NK-92 (cell line): ENCODE measurements at regions not wholly inside any gene's neighbourhood (a gene's known extent, or its start where the extent isn't known, plus 50 kb on each side); places are given as distances from the start of the nearest gene placed in this dataset.
"Not testable (repeated sequence)": the region's sequence is repeated elsewhere in the genome, so short reads cannot be mapped to it uniquely, and the experiment has no call there.

Experiments
- DNase-seq: peaks from one replicate; lab custom pipeline; 2025; ENCODE audit not compliant: unreplicated experiment; lab: John Stamatoyannopoulos, UW

GRCh38 chr10:4313051-4313450 lies 513.0 kb upstream of the AKR1E2 start:
- no peak for DNase-seq

- DNase-seq, result no peak
These were observed 513.8 kb upstream of the AKR1E2 start for GRCh38 chr10:4312051-4312835.

GRCh38 chr10:4310172-4310571 lies 515.8 kb upstream of the AKR1E2 start:
- no peak for DNase-seq

GRCh38 chr10:4307910-4308309 lies 518.1 kb upstream of the AKR1E2 start:
- no peak for DNase-seq

GRCh38 chr10:4306871-4307270 lies 519.1 kb upstream of the AKR1E2 start:
- DNase-seq, result no peak

GRCh38 chr10:4303045-4303444 lies 518.0 kb upstream of the KLF6 start:
- no peak for DNase-seq

- no peak for DNase-seq
These were observed 516.5 kb upstream of the KLF6 start for GRCh38 chr10:4301291-4302045.

GRCh38 chr10:4296161-4296560 lies 511.2 kb upstream of the KLF6 start:
- no peak for DNase-seq

GRCh38 chr10:4294996-4295792 lies 510.2 kb upstream of the KLF6 start:
- no peak for DNase-seq

- no peak for DNase-seq
These were observed 509.3 kb upstream of the KLF6 start for GRCh38 chr10:4294271-4294670.

- no peak for DNase-seq
These were observed 507.0 kb upstream of the KLF6 start for GRCh38 chr10:4291990-4292389.

GRCh38 chr10:4285121-4285520 lies 500.1 kb upstream of the KLF6 start:
- no peak for DNase-seq

- no peak for DNase-seq
These were observed 499.0 kb upstream of the KLF6 start for GRCh38 chr10:4283846-4284610.

GRCh38 chr10:4282496-4282895 lies 497.5 kb upstream of the KLF6 start:
- no peak for DNase-seq

- no peak for DNase-seq
These were observed 496.3 kb upstream of the KLF6 start for GRCh38 chr10:4281190-4281825.

- no peak for DNase-seq
These were observed 495.6 kb upstream of the KLF6 start for GRCh38 chr10:4280461-4281189.

- no peak for DNase-seq
These were observed 494.6 kb upstream of the KLF6 start for GRCh38 chr10:4279655-4280054.

- DNase-seq, result no peak
These were observed 493.2 kb upstream of the KLF6 start for GRCh38 chr10:4278186-4278585.

GRCh38 chr10:4276151-4276550 lies 491.1 kb upstream of the KLF6 start:
- DNase-seq, result no peak

- DNase-seq, result not testable (repeated sequence)
These were observed 489.7 kb upstream of the KLF6 start for GRCh38 chr10:4274671-4275070.
